ENCODE measurements at regions not wholly inside any gene's neighbourhood (a gene's known extent, or its start where the extent isn't known, plus 50 kb on each side); places are given as distances from the start of the nearest gene placed in this dataset.

GRCh38 chr5:7955476-7955875 lies 86.5 kb downstream of the MTRR start:
- DNase-seq (ENCODE audit: low spot score): no peak

- DNase-seq (ENCODE audit: low spot score): no peak
These were observed 88.4 kb downstream of the MTRR start for GRCh38 chr5:7957329-7957728.

- no peak for DNase-seq (ENCODE audit: low spot score)
These were observed 91.2 kb downstream of the MTRR start for GRCh38 chr5:7960142-7960541.

GRCh38 chr5:7961540-7961939 lies 92.6 kb downstream of the MTRR start:
- DNase-seq (ENCODE audit: low spot score): no peak

- no peak for DNase-seq (ENCODE audit: low spot score)
These were observed 101.9 kb downstream of the MTRR start for GRCh38 chr5:7970816-7971215.

GRCh38 chr5:7976411-7977190 lies 107.7 kb downstream of the MTRR start:
- no peak for DNase-seq (ENCODE audit: low spot score)

- no peak for DNase-seq (ENCODE audit: low spot score)
These were observed 109.2 kb downstream of the MTRR start for GRCh38 chr5:7978114-7978513.

- no peak for DNase-seq (ENCODE audit: low spot score)
These were observed 110.0 kb downstream of the MTRR start for GRCh38 chr5:7978991-7979390.

GRCh38 chr5:7980881-7981280 lies 111.9 kb downstream of the MTRR start:
- no peak for DNase-seq (ENCODE audit: low spot score)

- no peak for DNase-seq (ENCODE audit: low spot score)
These were observed 114.5 kb downstream of the MTRR start for GRCh38 chr5:7983433-7983832.

GRCh38 chr5:7991125-7991821 lies 122.3 kb downstream of the MTRR start:
- no peak for DNase-seq (ENCODE audit: low spot score)

- no peak for DNase-seq (ENCODE audit: low spot score)
These were observed 126.8 kb downstream of the MTRR start for GRCh38 chr5:7995688-7996294.

- no peak for DNase-seq (ENCODE audit: low spot score)
These were observed 136.5 kb downstream of the MTRR start for GRCh38 chr5:8005416-8005815.

- DNase-seq (ENCODE audit: low spot score): no peak
These were observed 143.4 kb downstream of the MTRR start for GRCh38 chr5:8012131-8012977.

- no peak for DNase-seq (ENCODE audit: low spot score)
These were observed 145.2 kb downstream of the MTRR start for GRCh38 chr5:8013948-8014710.

- no peak for DNase-seq (ENCODE audit: low spot score)
These were observed 150.8 kb downstream of the MTRR start for GRCh38 chr5:8019719-8020218.

- no peak for DNase-seq (ENCODE audit: low spot score)
These were observed 152.0 kb downstream of the MTRR start for GRCh38 chr5:8020861-8021514.

GRCh38 chr5:8028243-8028642 lies 159.3 kb downstream of the MTRR start:
- no peak for DNase-seq (ENCODE audit: low spot score)

- no peak for DNase-seq (ENCODE audit: low spot score)
These were observed 164.3 kb downstream of the MTRR start for GRCh38 chr5:8033261-8033660.

- DNase-seq (ENCODE audit: low spot score): no peak
These were observed 165.9 kb downstream of the MTRR start for GRCh38 chr5:8034852-8035251.

GRCh38 chr5:8048920-8049319 lies 180.0 kb downstream of the MTRR start:
- no peak for DNase-seq (ENCODE audit: low spot score)
